ENCODE measurements at regions not wholly inside any gene's neighbourhood (a gene's known extent, or its start where the extent isn't known, plus 50 kb on each side); places are given as distances from the start of the nearest gene placed in this dataset.
"Not testable (repeated sequence)": the region's sequence is repeated elsewhere in the genome, so short reads cannot be mapped to it uniquely, and the experiment has no call there.

GRCh38 chr5:135747824-135748223 is 86.6 kb upstream of the SLC25A48 start:
- H3K4me1 ChIP-seq, result no peaks in the 10 kb centered on the region
- TF ChIP-seq POLR2AphosphoS5 (IDR thresholded peaks at IDR 0.05) (no peak), POLR2A (IDR thresholded peaks at IDR 0.05; ENCODE audit: low read depth) (no peak), CTCF (IDR thresholded peaks at IDR 0.05) (no peak), EP300 (IDR thresholded peaks at IDR 0.05) (no peak)
- H3K9me3 ChIP-seq, result peaks cover 0 to 10% (median 0%) of the 10 kb centered on the region in 4 donors
- no peaks in the 10 kb centered on the region for H3K36me3 ChIP-seq
- intact Hi-C loops (cut with DNase I), result no loop called here
- H3K27me3 ChIP-seq, result peaks cover 0 to 9% (median 0%) of the 10 kb centered on the region in 4 donors
- DNase-seq (ENCODE audit: extremely low spot score), result peak; percentile 74
- 78% methylated on average over 2 of the region's 2 CpGs for WGBS
- no peak overlapping the region for H3K27ac ChIP-seq (replicated peaks in 1 of 4)
- H3K4me3 ChIP-seq, result no peak overlapping the region

GRCh38 chr5:135745897-135746500 is 88.5 kb upstream of the SLC25A48 start:
- TF ChIP-seq POLR2AphosphoS5 (IDR thresholded peaks at IDR 0.05), result no peak
- WGBS, result 94% methylated on average over 18 of the region's 18 CpGs

GRCh38 chr5:135743705-135744411 is 90.6 kb upstream of the SLC25A48 start:
- DNase-seq (ENCODE audit: extremely low spot score), result peak; percentile 12
- Histone ChIP-seq H3K4me1 (no peaks in the 10 kb centered on the region), H3K27me3 (no peaks in the 10 kb centered on the region), H3K4me3 (no peak overlapping the region), H3K27ac (replicated peaks in 1 of 4) (no peak overlapping the region), H3K9me3 (peaks cover 0 to 10% (median 0%) of the 10 kb centered on the region in 4 donors), H3K36me3 (no peaks in the 10 kb centered on the region)
- WGBS, result 24% methylated on average over 2 of the region's 2 CpGs
- TF ChIP-seq EP300 (IDR thresholded peaks at IDR 0.05), result no peak
- TF ChIP-seq POLR2AphosphoS5 (IDR thresholded peaks at IDR 0.05), result no peak
- TF ChIP-seq POLR2A (IDR thresholded peaks at IDR 0.05; ENCODE audit: low read depth), result no peak
- no peak for TF ChIP-seq CTCF (IDR thresholded peaks at IDR 0.05)
- intact Hi-C loops (cut with DNase I), result no loop called here

More at GRCh38 chr5:135745897-135746500, 88.5 kb upstream of the SLC25A48 start:
- peak; percentile 55 for DNase-seq (ENCODE audit: extremely low spot score)
- no peaks in the 10 kb centered on the region for H3K4me1 ChIP-seq
- no peak overlapping the region for H3K27ac ChIP-seq (replicated peaks in 1 of 4)
- H3K27me3 ChIP-seq, result peaks cover 0 to 3% (median 0%) of the 10 kb centered on the region in 4 donors
- no peak overlapping the region for H3K4me3 ChIP-seq
- no peaks in the 10 kb centered on the region for H3K36me3 ChIP-seq
- peaks cover 0 to 10% (median 0%) of the 10 kb centered on the region in 4 donors for H3K9me3 ChIP-seq
- intact Hi-C loops (cut with DNase I), result no loop called here

GRCh38 chr5:135743181-135743580 is 91.3 kb upstream of the SLC25A48 start:
- intact Hi-C loops (cut with DNase I), result no loop called here
- WGBS, result 78% methylated on average over 6 of the region's 6 CpGs
- TF ChIP-seq POLR2A (IDR thresholded peaks at IDR 0.05; ENCODE audit: low read depth) (no peak), POLR2AphosphoS5 (IDR thresholded peaks at IDR 0.05) (no peak), CTCF (IDR thresholded peaks at IDR 0.05) (no peak)
- Histone ChIP-seq H3K4me3 (no peak overlapping the region), H3K9me3 (peaks cover 0 to 10% (median 0%) of the 10 kb centered on the region in 4 donors), H3K36me3 (no peaks in the 10 kb centered on the region), H3K27me3 (no peaks in the 10 kb centered on the region), H3K27ac (replicated peaks in 1 of 4) (no peak overlapping the region), H3K4me1 (no peaks in the 10 kb centered on the region)
- peak; percentile 34 for DNase-seq (ENCODE audit: extremely low spot score)

GRCh38 chr5:135742240-135742639 is 92.2 kb upstream of the SLC25A48 start:
- DNase-seq (ENCODE audit: extremely low spot score), result peak; percentile 70
- H3K4me3 ChIP-seq; H3K27ac ChIP-seq (replicated peaks in 1 of 4); H3K36me3 ChIP-seq; H3K27me3 ChIP-seq; intact Hi-C loops (cut with DNase I); H3K9me3 ChIP-seq; H3K4me1 ChIP-seq: not testable (repeated sequence)
- WGBS, result 96% methylated on average over 5 of the region's 5 CpGs
